ENCODE measurements at regions not wholly inside any gene's neighbourhood (a gene's known extent, or its start where the extent isn't known, plus 50 kb on each side); places are given as distances from the start of the nearest gene placed in this dataset.

DNA sequence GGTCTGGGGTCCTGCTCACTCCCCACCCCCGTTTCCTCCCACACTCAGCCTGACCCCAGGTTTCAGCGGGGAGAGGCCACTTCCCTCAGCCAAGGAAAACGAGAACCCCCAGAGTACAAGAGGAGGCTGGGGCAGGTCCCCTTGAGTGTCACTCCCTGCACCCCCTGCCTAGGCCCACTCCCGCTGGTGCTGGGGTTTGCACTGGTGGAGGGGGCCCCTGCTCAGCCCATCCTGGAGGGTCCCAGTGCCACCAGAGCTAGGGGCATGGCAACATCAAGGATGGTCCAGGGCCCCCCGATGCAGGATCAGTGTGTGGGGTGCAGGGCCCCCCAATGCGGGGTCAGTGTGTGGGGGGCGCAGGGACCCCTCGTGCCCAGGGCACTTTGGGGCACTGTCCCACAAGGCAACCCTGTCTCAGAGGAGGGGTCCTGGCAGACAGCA is 70.5 kb upstream of the KCTD7 start:
- intact Hi-C loops (cut with micrococcal nuclease) = no loop called here
- Histone ChIP-seq H3K4me1 (ENCODE audit: control insufficient read depth, insufficient read depth, low read length) (peaks cover 5% of the 10 kb centered on the region; the same call in 1 of the 2 replicates), H3K18ac (ENCODE audit: low read depth, low read length) (no peak overlapping the region), H3K56ac (ENCODE audit: extremely low read depth, insufficient read depth, low read length) (no peak overlapping the region), H2BK15ac (ENCODE audit: low read depth, low read length) (no peak overlapping the region), H3K14ac (replicated peaks; ENCODE audit: low read depth, low read length) (no peak overlapping the region), H3K4ac (ENCODE audit: low read depth, low read length) (no peak overlapping the region), H2AK5ac (ENCODE audit: low read depth, low read length) (peak overlapping the region; percentile 3; the same call in 1 of the 2 replicates), H4K91ac (ENCODE audit: insufficient read depth, low read depth, low read length) (no peak overlapping the region), H3K27me3 (ENCODE audit: control insufficient read depth, insufficient read depth, low read length) (no peaks in the 10 kb centered on the region), H3K36me3 (ENCODE audit: control insufficient read depth, insufficient read depth, low read length) (peaks cover 33% of the 10 kb centered on the region), H3K4me2 (ENCODE audit: low read depth, low read length) (no peak overlapping the region), H3K4me3 (ENCODE audit: insufficient read depth, low read depth, low read length) (no peak overlapping the region), H3K9ac (ENCODE audit: low read depth, low read length) (no peak overlapping the region), H3K23ac (ENCODE audit: low read depth, low read length) (no peak overlapping the region), H3K79me1 (ENCODE audit: low read depth in 1 of 2, low read length in 2 of 2) (peaks cover 9 to 47% of the 10 kb centered on the region in 2 experiments), H3K27ac (ENCODE audit: insufficient read depth, low read length) (no peak overlapping the region), H3K9me3 (ENCODE audit: control insufficient read depth, insufficient read depth, low read length) (no peaks in the 10 kb centered on the region), H4K5ac (ENCODE audit: low read depth, low read length) (no peak overlapping the region), H2BK20ac (ENCODE audit: low read depth, low read length) (no peak overlapping the region), H2AFZ (replicated peaks; ENCODE audit: low read length, poor library complexity) (no peak overlapping the region), H4K8ac (ENCODE audit: low read depth in 2 of 2, low read length in 2 of 2) (no peak overlapping the region), H2BK5ac (ENCODE audit: low read depth, low read length, poor library complexity, severe bottlenecking) (no peak overlapping the region), H4K20me1 (ENCODE audit: insufficient read depth, low read length) (peaks cover 41% of the 10 kb centered on the region), H2BK120ac (ENCODE audit: low read depth, low read length) (no peak overlapping the region), H3K9me1 (ENCODE audit: insufficient read depth, low read length) (0 out of 2 replicates have a peak, but pooled peaks cover 5% of the 10 kb centered on the region), H2AK9ac (replicated peaks; ENCODE audit: low read depth, low read length, poor library complexity) (no peak overlapping the region)
- POLR2A ChIA-PET (ENCODE audit: unreplicated experiment) = no interaction called here
- in situ Hi-C loops (cut with MboI; ENCODE audit: low sequenced_read_pairs) = loop anchor here (25.0 kb wide), 1 partner anchor 429 kb away; the partner anchor contains the start of genes SBDS and TYW1
- CTCF ChIA-PET = interaction anchor here (0.6 to 1.0 kb wide), 3 partner anchors 11 to 1863 kb away, joined by 3 to 4 read pairs (median 4); no protein-coding TSS in a partner anchor
- dilution Hi-C loops (cut with HindIII; ENCODE audit: low sequenced_read_pairs, unreplicated experiment) = no loop called here
- no CpG with 5 or more reads among the region's 8 CpGs for WGBS, 2 experiments (ENCODE audit: extremely low coverage in 2 of 2, insufficient read length in 1 of 2)
- no peak for DNase-seq
- TF ChIP-seq MAZ (IDR thresholded peaks at IDR 0.05; ENCODE audit: borderline replicate concordance, low read depth, low read length) (no peak), FOS (IDR thresholded peaks at IDR 0.05; ENCODE audit: low read depth, low read length) (no peak), BHLHE40 (IDR thresholded peaks at IDR 0.05; ENCODE audit: low read depth, low read length) (no peak), RAD21 (IDR thresholded peaks at IDR 0.05; ENCODE audit: low read length) (no peak), CHD1 (IDR thresholded peaks at IDR 0.05; ENCODE audit: low read depth, low read length) (no peak), POLR2A (IDR thresholded peaks at IDR 0.05; ENCODE audit: low read depth, low read length) (no peak), RFX5 (IDR thresholded peaks at IDR 0.05; ENCODE audit: low read depth, low read length) (no peak), NFE2L2 (IDR thresholded peaks at IDR 0.05; ENCODE audit: low read depth, low read length) (no peak), MXI1 (IDR thresholded peaks at IDR 0.05; ENCODE audit: borderline replicate concordance, low read depth, low read length) (no peak), RCOR1 (IDR thresholded peaks at IDR 0.05; ENCODE audit: insufficient replicate concordance, low read length) (no peak), CEBPB (IDR thresholded peaks at IDR 0.05; ENCODE audit: low read depth, low read length) (no peak), SMC3 (IDR thresholded peaks at IDR 0.05; ENCODE audit: low read depth, low read length) (no peak), MAFK (IDR thresholded peaks at IDR 0.05; ENCODE audit: low read depth, low read length) (no peak)
- TF ChIP-seq, protein P1, sequence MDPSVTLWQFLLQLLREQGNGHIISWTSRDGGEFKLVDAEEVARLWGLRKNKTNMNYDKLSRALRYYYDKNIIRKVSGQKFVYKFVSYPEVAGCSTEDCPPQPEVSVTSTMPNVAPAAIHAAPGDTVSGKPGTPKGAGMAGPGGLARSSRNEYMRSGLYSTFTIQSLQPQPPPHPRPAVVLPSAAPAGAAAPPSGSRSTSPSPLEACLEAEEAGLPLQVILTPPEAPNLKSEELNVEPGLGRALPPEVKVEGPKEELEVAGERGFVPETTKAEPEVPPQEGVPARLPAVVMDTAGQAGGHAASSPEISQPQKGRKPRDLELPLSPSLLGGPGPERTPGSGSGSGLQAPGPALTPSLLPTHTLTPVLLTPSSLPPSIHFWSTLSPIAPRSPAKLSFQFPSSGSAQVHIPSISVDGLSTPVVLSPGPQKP (IDR thresholded peaks at IDR 0.05; ENCODE audit: borderline replicate concordance, low read depth, low read length) = no peak
- TF ChIP-seq, protein P2, sequence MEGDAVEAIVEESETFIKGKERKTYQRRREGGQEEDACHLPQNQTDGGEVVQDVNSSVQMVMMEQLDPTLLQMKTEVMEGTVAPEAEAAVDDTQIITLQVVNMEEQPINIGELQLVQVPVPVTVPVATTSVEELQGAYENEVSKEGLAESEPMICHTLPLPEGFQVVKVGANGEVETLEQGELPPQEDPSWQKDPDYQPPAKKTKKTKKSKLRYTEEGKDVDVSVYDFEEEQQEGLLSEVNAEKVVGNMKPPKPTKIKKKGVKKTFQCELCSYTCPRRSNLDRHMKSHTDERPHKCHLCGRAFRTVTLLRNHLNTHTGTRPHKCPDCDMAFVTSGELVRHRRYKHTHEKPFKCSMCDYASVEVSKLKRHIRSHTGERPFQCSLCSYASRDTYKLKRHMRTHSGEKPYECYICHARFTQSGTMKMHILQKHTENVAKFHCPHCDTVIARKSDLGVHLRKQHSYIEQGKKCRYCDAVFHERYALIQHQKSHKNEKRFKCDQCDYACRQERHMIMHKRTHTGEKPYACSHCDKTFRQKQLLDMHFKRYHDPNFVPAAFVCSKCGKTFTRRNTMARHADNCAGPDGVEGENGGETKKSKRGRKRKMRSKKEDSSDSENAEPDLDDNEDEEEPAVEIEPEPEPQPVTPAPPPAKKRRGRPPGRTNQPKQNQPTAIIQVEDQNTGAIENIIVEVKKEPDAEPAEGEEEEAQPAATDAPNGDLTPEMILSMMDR (conservative IDR thresholded peaks at IDR 0.05; ENCODE audit: low read depth, low read length) = no peak
- no peak for ATAC-seq (ENCODE audit: low read depth)
- no TSS peak for BruUV-seq (replicated peaks)
